ENCODE measurements at regions not wholly inside any gene's neighbourhood (a gene's known extent, or its start where the extent isn't known, plus 50 kb on each side); places are given as distances from the start of the nearest gene placed in this dataset.

DNA sequence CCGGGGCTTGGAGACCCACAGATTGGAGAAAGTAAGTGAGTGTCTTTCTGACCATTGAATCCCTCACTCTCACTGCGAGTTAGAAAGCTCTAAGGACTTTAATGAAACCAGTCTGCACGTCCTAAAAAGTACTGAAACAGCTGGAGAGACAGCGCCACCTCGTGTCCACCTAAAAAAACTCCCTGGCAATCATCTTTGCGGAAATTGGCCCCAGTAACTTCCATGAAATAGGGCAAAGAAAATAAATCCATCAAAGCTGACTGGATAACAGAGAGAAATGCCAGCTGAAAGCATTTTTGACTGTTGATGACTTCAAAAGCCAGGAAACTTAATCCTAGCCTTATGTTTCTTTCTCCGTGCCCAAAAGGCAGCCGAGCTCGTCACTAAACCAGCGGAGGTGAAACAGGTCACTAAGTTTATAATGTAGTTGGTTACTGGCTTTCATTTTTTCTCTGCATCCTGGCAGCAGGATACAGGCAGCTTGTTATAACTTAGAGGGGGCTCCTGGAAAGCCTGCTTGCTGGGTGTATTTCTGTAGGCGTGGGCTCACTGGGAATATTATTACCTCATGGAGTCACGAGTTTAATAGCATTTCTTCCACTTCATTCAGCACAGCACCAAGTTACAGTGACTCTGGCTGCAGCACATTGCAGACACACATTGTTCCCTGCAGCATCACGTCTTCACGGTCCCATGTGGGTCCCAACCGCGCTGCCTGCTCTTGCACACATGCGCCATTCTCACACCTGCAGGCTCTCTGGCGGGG is 266.5 kb downstream of the HRH4 start:
- DNase-seq (ENCODE audit: low read depth in 3 of 3, low spot score in 2 of 3) = peak; percentile 61 to 79 (median 73)

DNA sequence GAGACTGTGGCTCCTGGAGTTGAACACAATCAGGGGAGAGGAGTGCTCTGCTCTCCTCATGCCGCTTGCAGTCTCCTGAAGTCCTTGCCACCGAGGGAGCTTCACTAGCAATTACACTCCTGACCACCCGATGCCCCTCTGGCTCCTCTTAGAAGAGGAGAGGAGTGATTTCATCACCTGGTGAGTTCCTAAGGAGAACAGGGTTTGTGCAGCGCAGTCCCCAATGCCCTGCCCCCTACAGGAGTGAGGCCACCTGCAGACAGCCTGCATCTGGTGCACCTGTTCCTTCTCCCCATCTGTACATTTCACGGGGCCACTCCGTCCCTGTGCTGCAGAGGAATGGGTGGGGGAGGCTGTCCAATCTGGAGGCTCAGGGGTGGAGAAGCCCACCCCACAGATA is 267.2 kb downstream of the HRH4 start:
- DNase-seq (ENCODE audit: low read depth in 3 of 3, low spot score in 2 of 3) = no peak

DNA sequence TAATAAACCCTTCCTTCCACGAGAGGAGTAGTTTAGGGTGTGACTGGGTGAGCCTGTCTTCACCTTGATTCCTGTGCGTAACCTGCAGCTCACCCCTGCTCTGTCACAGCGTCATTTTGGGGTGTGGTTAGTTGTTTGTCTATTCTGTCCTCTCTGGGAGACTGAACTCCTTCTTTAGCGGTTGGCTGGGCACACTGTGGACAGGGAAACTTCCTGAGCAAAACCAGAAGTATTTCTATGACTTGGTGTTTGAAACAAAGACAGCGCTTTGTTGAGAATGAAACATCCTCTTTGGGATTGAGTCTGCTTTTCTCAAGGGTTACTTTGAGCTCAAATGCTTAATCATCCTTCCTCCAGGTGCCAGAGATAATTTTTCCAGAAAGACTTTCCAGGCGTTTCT is 270.7 kb downstream of the HRH4 start:
- no peak for DNase-seq (ENCODE audit: low read depth in 3 of 3, low spot score in 2 of 3)

DNA sequence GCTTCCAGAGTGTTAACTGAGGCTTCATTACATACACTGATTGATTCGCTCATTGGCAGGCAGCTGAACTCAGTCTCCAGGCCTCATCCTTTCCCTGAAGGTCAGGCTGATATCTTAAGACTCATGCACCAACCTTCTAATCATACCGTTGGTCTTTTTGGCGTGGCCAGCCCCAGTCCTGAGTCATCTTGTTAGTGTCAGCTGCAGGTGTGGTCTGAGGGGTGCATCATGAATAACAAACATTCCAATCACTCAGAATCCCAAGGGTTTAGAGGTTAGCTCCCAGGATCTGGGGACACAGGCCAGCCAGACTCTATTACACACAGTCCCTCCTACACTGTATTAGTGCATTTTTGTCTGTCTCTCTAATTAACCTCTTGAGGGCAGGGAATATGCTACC is 271.5 kb downstream of the HRH4 start:
- DNase-seq (ENCODE audit: low read depth in 3 of 3, low spot score in 2 of 3) = no peak

DNA sequence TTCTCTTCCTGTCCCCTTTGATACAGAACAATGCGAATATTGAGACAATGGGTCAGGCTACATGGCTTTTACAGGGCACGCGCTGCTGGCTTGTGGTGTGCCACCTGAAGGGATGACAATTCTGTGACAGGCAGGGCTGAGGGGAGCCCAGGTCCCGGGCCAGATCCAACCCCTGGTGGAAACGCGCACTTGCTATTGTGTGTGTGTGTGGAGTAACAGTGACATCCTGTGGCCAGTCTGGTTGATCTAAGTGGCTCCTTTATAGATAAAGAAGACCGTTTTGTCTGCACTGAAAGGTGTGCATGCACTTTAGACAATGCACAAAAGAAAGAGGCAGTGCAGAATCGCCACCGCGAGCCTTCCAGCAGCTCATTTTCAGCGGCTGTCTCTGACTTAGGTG is 273.6 kb downstream of the HRH4 start:
- DNase-seq (ENCODE audit: low read depth in 3 of 3, low spot score in 2 of 3) = no peak

- DNase-seq (ENCODE audit: low read depth in 3 of 3, low spot score in 2 of 3) = no peak
These were observed 275.3 kb downstream of the HRH4 start for GRCh38 chr18:24735624-24736231.

DNA sequence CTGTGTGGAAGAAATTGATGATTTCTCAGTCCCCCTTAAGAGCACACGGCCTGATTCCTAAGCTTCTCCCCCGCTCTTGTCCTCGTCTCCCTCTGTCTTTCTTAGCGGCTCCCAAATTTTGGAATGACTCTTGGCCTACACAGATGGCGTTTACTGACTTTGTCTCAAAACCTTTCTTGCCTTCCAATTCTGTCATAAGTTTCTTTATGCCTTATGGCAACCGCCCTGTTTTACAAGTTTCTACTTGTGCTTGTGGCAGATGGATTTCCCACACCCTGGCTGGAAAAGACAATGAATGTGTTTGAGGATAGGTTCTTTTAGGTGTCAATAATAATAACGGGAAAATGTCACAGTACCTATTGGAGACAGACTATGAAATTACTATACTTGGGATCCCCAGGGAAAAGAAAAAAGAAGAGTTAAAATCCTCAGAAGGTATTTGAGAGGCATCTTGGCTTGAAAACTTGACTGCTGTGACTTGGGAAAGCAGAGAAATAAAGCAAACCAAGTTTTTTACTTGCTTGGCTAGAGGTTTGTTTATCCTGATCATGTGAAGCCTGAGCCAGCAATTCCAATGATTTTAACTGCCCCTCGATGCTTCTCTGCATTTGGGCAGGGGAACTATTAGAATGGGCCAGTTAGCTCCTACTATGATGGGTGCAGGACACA is 276.4 kb downstream of the HRH4 start:
- no peak for DNase-seq (ENCODE audit: low read depth in 3 of 3, low spot score in 2 of 3)

GRCh38 chr18:24740829-24741228 is 280.4 kb downstream of the HRH4 start:
- no peak for DNase-seq (ENCODE audit: low read depth in 3 of 3, low spot score in 2 of 3)

GRCh38 chr18:24741321-24741720 is 280.9 kb downstream of the HRH4 start:
- DNase-seq (ENCODE audit: low read depth in 3 of 3, low spot score in 2 of 3) = no peak

GRCh38 chr18:24741965-24742724 is 281.7 kb downstream of the HRH4 start:
- DNase-seq (ENCODE audit: low read depth in 3 of 3, low spot score in 2 of 3) = no peak

- no peak for DNase-seq (ENCODE audit: low read depth in 3 of 3, low spot score in 2 of 3)
These were observed 294.3 kb downstream of the HRH4 start for GRCh38 chr18:24754583-24755253.

- DNase-seq (ENCODE audit: low read depth in 3 of 3, low spot score in 2 of 3) = no peak
These were observed 295.9 kb downstream of the HRH4 start for GRCh38 chr18:24756385-24756784.

DNA sequence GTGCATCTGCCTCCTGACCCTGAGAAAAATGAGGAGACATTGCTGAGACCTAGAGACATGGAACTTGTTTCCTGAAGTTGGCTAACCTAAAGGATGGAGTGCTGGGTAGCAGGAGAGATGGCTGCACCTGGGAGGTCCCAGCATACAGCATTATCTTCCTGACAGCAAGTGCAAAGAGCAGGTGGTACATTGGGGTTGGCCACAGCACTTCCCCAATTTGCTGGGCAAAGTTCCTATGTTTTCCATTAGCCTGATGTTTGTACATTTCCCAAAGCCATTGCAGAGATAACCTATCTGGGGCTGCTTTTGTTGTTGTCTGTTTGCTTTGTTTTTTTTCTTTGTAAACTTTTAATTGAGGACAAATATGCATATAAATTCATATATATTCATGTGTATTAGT is 296.7 kb downstream of the HRH4 start:
- DNase-seq (ENCODE audit: low read depth in 3 of 3, low spot score in 2 of 3) = no peak

DNA sequence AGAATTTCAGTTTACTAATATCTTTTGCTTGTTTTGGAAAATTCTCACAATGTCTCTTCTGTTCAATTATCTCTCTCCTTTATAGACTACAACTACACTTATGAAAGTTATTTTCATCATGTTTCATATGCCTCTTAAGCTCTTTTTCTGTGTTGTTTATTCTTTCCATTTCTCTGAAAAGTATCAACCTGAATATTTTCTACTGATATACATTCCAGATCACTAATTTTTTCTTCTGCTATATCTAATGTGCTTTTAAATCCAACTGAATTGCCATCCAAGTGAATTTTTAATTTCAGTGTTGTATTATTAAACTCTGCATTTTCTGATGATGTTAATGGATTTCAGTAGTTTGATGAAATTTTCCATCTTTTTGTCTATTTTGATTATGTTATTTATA is 301.3 kb downstream of the HRH4 start:
- DNase-seq (ENCODE audit: low read depth in 3 of 3, low spot score in 2 of 3) = no peak

DNA sequence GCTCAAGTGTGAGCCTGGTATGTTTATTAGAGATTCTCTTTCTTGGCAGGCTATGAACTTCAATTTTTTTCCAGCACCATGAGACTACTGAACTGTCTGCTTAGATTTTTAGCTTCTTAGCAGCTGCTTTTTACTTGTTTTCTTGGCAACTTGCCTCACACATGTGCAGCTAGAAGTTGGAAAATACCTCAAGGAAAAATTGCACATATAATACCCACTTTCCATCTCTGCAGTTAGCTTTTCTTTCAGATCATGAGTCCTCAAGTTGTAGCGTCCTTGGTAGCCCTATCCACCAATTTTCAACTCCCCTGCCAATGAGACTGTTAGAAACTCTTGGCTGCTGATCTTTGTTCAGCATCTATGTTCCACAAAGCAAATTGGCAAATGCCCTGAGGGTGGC is 302.1 kb downstream of the HRH4 start:
- DNase-seq (ENCODE audit: low read depth in 3 of 3, low spot score in 2 of 3) = no peak

DNA sequence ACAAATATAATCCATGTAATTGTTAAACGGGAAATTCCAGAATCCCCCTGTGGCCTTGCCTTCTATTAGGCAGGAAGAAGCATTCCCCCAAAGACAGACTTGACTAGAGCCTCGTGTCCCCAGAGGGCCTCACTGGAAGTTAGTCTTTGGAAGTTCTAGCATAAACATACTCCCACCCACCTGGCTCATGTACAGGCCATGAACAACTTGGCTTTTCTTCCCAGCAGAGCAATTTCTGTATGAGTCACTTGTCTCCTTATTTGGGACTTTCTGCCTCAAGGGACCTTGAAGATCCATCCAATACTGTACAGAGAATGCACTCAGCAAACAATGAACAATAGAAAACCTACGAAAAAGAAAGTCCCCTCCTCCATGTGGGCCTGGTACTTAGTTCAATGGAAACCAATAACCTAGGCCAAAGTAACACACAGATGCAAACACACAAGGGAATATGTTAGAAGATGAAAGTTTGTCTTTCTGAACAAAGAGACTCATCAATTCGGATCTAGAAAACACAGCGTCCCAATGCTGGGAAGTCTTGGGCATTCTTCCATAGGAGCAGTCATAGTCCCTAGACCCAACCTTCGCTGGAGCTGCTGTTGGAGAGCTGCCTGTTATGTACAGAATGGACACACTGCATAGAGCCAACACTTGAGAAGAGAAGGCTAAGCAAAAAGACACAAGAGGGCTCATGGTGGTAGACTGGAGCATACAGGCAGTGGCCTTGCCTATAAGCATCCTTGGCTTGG is 303.5 kb downstream of the HRH4 start:
- DNase-seq (ENCODE audit: low read depth in 3 of 3, low spot score in 2 of 3) = no peak

- no peak for DNase-seq (ENCODE audit: low read depth in 3 of 3, low spot score in 2 of 3)
These were observed 304.3 kb downstream of the HRH4 start for GRCh38 chr18:24764766-24765165.

- DNase-seq (ENCODE audit: low read depth in 3 of 3, low spot score in 2 of 3) = no peak
These were observed 305.9 kb downstream of the HRH4 start for GRCh38 chr18:24766376-24766775.

DNA sequence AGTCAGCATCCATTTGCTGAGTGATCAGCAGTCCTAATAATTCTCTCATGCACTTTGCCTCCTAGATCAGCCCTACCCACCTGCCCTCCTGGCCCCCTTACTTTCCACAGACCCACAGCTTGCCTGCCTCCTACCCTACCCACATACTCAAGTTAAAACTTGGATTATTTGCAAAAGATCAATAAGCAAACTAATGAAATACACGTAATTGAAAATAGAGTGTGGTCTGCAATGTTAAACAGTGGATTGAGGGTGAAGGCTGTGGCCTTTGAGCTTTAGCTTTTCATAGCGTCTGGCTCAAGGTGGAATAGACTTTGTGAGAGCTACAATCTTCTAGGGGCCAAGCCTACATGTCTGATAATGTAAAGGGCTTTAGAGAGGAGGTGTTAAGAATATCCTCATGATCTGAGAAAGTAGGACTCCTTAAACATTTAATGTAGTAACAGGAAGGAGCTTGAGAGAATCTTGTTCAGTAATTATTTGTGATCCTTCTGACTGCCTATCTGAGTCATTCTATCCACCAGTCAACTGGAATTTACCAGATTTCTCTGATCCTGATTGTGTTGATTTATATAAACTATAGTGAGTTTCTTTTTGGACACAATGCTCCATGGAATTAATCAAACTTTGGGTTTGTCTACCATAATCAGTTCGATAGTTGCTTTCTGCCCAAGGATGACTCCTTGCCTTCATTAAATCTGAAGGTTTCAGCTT is 310.0 kb downstream of the HRH4 start:
- DNase-seq (ENCODE audit: low read depth in 3 of 3, low spot score in 2 of 3) = no peak

Measured in right renal cortex interstitium (tissue), 3 donors.